ENCODE measurements at regions not wholly inside any gene's neighbourhood (a gene's known extent, or its start where the extent isn't known, plus 50 kb on each side); places are given as distances from the start of the nearest gene placed in this dataset.
"Not testable (repeated sequence)": the region's sequence is repeated elsewhere in the genome, so short reads cannot be mapped to it uniquely, and the experiment has no call there.

DNA sequence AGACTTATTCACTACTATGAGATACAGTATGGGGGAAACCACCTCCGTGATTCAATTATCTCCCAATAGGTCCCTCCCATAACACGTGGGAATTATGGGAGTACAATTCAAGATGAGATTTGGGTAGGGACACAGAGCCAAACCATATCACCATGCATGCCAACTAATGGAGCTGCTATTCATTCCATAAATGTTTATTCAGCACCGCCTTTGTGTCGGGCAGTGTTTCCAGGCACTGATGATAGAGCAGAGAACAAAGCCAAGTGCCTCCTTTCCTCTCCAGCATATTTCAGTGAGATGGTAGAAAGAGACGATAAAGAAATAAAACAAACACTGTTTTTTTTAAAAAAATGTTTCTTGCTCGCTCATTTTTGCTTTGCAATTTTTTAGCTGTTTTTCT lies 295.9 kb upstream of the FOXK1 start:
- H3K36me3 ChIP-seq (ENCODE audit: insufficient read depth, low read length) = no peaks in the 10 kb centered on the region
- H3K9me3 ChIP-seq (ENCODE audit: low read length) = no peaks in the 10 kb centered on the region
- TF ChIP-seq EZH2phosphoT487 (IDR thresholded peaks at IDR 0.05; ENCODE audit: borderline replicate concordance, low read depth, low read length) = no peak
- H3K4me3 ChIP-seq (ENCODE audit: low read depth, low read length, poor library complexity, severe bottlenecking) = no peak overlapping the region
- H3K79me2 ChIP-seq (ENCODE audit: insufficient read depth, low read depth, low read length) = no peaks in the 10 kb centered on the region
- no peaks in the 10 kb centered on the region for H3K4me1 ChIP-seq (ENCODE audit: insufficient read depth, low read length, poor library complexity, severe bottlenecking)
- BruUV-seq (replicated peaks) = no TSS peak
- no peaks in the 10 kb centered on the region for H4K20me1 ChIP-seq (ENCODE audit: insufficient read depth, low read length)
- no peak overlapping the region for H2AFZ ChIP-seq (ENCODE audit: low read length)
- POLR2A ChIA-PET = interaction anchor here (0.6 to 0.9 kb wide), 2 partner anchors 72 to 183 kb away, joined by 3 to 7 read pairs; no protein-coding TSS in a partner anchor
- CTCF ChIA-PET (ENCODE audit: unreplicated experiment) = no interaction called here
- DNase-seq (ENCODE audit: low spot score) = no peak
- no peak overlapping the region for H3K27ac ChIP-seq (ENCODE audit: low read depth, low read length, poor library complexity, severe bottlenecking)
- intact Hi-C loops (cut with micrococcal nuclease; ENCODE audit: unreplicated experiment) = no loop called here
- H3K9me2 ChIP-seq (ENCODE audit: insufficient read depth, low read length) = no peaks in the 10 kb centered on the region
- no peak overlapping the region for H3K4me2 ChIP-seq (ENCODE audit: low read length)

DNA sequence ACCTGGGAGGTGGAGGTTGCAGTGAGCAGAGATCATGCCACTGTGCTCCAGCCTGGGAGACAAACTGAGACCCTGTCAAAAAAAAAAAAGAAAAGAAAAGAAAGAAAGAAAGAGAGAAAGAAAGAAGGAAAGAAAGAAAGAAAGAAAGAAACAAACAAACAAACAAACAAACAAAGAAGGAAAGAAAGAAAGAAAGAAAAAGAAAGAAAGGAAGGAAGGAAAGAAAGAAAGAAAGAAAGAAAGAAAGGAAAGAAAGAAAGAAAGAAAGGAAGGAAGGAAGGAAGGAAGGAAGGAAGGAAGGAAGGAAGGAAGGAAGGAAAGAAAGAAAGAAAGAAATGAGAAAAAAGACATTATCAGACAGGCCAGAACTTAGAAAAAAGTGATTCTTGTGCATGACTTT lies 291.0 kb upstream of the FOXK1 start:
- H3K36me3 ChIP-seq (ENCODE audit: insufficient read depth, low read length); H3K79me2 ChIP-seq (ENCODE audit: insufficient read depth, low read depth, low read length); POLR2A ChIA-PET; DNase-seq (ENCODE audit: low spot score); H3K4me2 ChIP-seq (ENCODE audit: low read length); H2AFZ ChIP-seq (ENCODE audit: low read length); intact Hi-C loops (cut with micrococcal nuclease; ENCODE audit: unreplicated experiment); H3K4me3 ChIP-seq (ENCODE audit: low read depth, low read length, poor library complexity, severe bottlenecking); H4K20me1 ChIP-seq (ENCODE audit: insufficient read depth, low read length); BruUV-seq (replicated peaks); H3K4me1 ChIP-seq (ENCODE audit: insufficient read depth, low read length, poor library complexity, severe bottlenecking); H3K9me2 ChIP-seq (ENCODE audit: insufficient read depth, low read length); H3K9me3 ChIP-seq (ENCODE audit: low read length); H3K27ac ChIP-seq (ENCODE audit: low read depth, low read length, poor library complexity, severe bottlenecking); CTCF ChIA-PET (ENCODE audit: unreplicated experiment): not testable (repeated sequence)

DNA sequence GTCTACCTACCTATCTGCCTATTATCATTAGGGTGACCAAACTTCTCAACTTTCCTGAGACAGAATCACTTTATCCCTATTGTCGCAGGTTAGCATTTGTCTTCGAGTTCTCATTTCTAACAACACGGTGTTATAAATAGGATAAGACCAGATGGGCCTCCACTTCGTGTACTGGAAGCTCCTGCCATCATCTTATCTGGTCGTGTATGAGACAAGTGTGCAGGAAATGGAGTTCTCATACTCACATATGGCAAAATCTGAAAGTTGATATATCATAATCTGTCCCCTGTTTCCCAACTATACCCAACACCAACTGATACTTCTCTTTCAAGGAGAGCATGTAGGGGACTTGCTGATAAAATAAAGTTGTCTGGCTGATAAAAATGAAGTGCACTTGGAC lies 287.4 kb upstream of the FOXK1 start:
- no peaks in the 10 kb centered on the region for H4K20me1 ChIP-seq (ENCODE audit: insufficient read depth, low read length)
- no peak overlapping the region for H3K4me3 ChIP-seq (ENCODE audit: low read depth, low read length, poor library complexity, severe bottlenecking)
- intact Hi-C loops (cut with micrococcal nuclease; ENCODE audit: unreplicated experiment) = no loop called here
- ChIA-PET POLR2A (no interaction called here), CTCF (ENCODE audit: unreplicated experiment) (no interaction called here)
- H3K4me2 ChIP-seq (ENCODE audit: low read length) = no peak overlapping the region
- no peak overlapping the region for H3K27ac ChIP-seq (ENCODE audit: low read depth, low read length, poor library complexity, severe bottlenecking)
- BruUV-seq (replicated peaks) = no TSS peak
- no peaks in the 10 kb centered on the region for H3K36me3 ChIP-seq (ENCODE audit: insufficient read depth, low read length)
- H3K79me2 ChIP-seq (ENCODE audit: insufficient read depth, low read depth, low read length) = no peaks in the 10 kb centered on the region
- TF ChIP-seq EZH2phosphoT487 (IDR thresholded peaks at IDR 0.05; ENCODE audit: borderline replicate concordance, low read depth, low read length) = no peak
- TF ChIP-seq, protein P1, sequence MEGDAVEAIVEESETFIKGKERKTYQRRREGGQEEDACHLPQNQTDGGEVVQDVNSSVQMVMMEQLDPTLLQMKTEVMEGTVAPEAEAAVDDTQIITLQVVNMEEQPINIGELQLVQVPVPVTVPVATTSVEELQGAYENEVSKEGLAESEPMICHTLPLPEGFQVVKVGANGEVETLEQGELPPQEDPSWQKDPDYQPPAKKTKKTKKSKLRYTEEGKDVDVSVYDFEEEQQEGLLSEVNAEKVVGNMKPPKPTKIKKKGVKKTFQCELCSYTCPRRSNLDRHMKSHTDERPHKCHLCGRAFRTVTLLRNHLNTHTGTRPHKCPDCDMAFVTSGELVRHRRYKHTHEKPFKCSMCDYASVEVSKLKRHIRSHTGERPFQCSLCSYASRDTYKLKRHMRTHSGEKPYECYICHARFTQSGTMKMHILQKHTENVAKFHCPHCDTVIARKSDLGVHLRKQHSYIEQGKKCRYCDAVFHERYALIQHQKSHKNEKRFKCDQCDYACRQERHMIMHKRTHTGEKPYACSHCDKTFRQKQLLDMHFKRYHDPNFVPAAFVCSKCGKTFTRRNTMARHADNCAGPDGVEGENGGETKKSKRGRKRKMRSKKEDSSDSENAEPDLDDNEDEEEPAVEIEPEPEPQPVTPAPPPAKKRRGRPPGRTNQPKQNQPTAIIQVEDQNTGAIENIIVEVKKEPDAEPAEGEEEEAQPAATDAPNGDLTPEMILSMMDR (conservative IDR thresholded peaks at IDR 0.05; ENCODE audit: low read length) = no peak
- no peaks in the 10 kb centered on the region for H3K4me1 ChIP-seq (ENCODE audit: insufficient read depth, low read length, poor library complexity, severe bottlenecking)
- H3K9me3 ChIP-seq (ENCODE audit: low read length) = no peaks in the 10 kb centered on the region
- no peak overlapping the region for H2AFZ ChIP-seq (ENCODE audit: low read length)
- DNase-seq (ENCODE audit: low spot score) = no peak
- no peaks in the 10 kb centered on the region for H3K9me2 ChIP-seq (ENCODE audit: insufficient read depth, low read length)

DNA sequence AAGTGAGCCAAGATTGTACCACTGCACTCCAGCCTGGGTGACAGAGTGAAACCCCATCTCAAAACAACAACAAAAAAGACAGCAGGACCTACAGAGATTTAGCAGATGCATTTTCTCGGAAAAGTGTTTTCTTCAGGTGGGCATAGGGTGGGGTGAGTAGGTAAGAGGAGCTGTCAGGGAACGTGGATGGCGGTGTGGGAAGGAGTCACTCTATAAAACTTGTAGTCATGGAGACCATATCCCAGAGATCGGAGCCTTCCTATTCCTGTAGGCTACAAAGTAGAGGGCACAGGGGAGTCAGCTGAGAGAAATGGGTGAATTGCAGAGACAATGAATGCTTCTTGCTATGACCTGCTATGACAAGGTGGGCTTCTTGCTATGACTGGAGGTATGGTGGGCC lies 283.0 kb upstream of the FOXK1 start:
- H3K27ac ChIP-seq (ENCODE audit: low read depth, low read length, poor library complexity, severe bottlenecking) = no peak overlapping the region
- no peaks in the 10 kb centered on the region for H4K20me1 ChIP-seq (ENCODE audit: insufficient read depth, low read length)
- H3K9me3 ChIP-seq (ENCODE audit: low read length) = no peaks in the 10 kb centered on the region
- no peak overlapping the region for H3K4me2 ChIP-seq (ENCODE audit: low read length)
- no peaks in the 10 kb centered on the region for H3K9me2 ChIP-seq (ENCODE audit: insufficient read depth, low read length)
- ChIA-PET POLR2A (no interaction called here), CTCF (ENCODE audit: unreplicated experiment) (no interaction called here)
- TF ChIP-seq EZH2phosphoT487 (IDR thresholded peaks at IDR 0.05; ENCODE audit: borderline replicate concordance, low read depth, low read length) = no peak
- TF ChIP-seq, protein P1 (conservative IDR thresholded peaks at IDR 0.05; ENCODE audit: low read length) = no peak
- no peaks in the 10 kb centered on the region for H3K4me1 ChIP-seq (ENCODE audit: insufficient read depth, low read length, poor library complexity, severe bottlenecking)
- no peaks in the 10 kb centered on the region for H3K36me3 ChIP-seq (ENCODE audit: insufficient read depth, low read length)
- H3K4me3 ChIP-seq (ENCODE audit: low read depth, low read length, poor library complexity, severe bottlenecking) = no peak overlapping the region
- no peak for DNase-seq (ENCODE audit: low spot score)
- BruUV-seq (replicated peaks) = no TSS peak
- H3K79me2 ChIP-seq (ENCODE audit: insufficient read depth, low read depth, low read length) = no peaks in the 10 kb centered on the region
- intact Hi-C loops (cut with micrococcal nuclease; ENCODE audit: unreplicated experiment) = no loop called here
- no peak overlapping the region for H2AFZ ChIP-seq (ENCODE audit: low read length)
